Endothelial cell of umbilical vein (primary cell): ENCODE measurements at regions not wholly inside any gene's neighbourhood (a gene's known extent, or its start where the extent isn't known, plus 50 kb on each side); places are given as distances from the start of the nearest gene placed in this dataset.

Experiments used
- BruUV-seq: library from RNA; stranded (reverse); fragments of 400-500 nt; replicated peaks from 2 replicates; lab custom pipeline; 2021; lab: Mats Ljungman, UMichigan
- CTCF ChIA-PET: fragments of 300-600, 350-600 bp; sonication (Branson Sonifier 250); formaldehyde crosslinking; loops from one replicate; lab custom pipeline; 2021; ENCODE audit warnings: antibody characterized with exemption, inconsistent platforms; lab: Charles Lee
- POLR2A ChIA-PET: fragments of 300-600, 350-600 bp; sonication (Branson Sonifier 250); formaldehyde crosslinking; loops from one replicate; lab custom pipeline; 2021; ENCODE audit warnings: antibody characterized with exemption, inconsistent platforms; lab: Charles Lee
- DNase-seq: peaks from one replicate; pipeline ENCODE4 v3.0.0-alpha.2; 2011; ENCODE audit warnings: low read depth, low spot score
- FAIRE-seq: peaks from 2 replicates; lab custom pipeline; 2011; peaks lifted over from hg19 to GRCh38; lab: Jason Lieb, UNC
- H2AFZ ChIP-seq: 2 replicates; pipeline ENCODE4 v1.6.0; 2012; ENCODE audit warnings: low read depth, low read length, control low read depth, inconsistent platforms
- H3K27ac ChIP-seq: 2 replicates; pipeline ENCODE4 v1.5.1; 2011; ENCODE audit warnings: low read depth, mild to moderate bottlenecking, control low read depth, low read length, moderate library complexity; ENCODE audit not compliant: insufficient read depth
- H3K27me3 ChIP-seq, 2 experiments: 2 replicates each; pipeline versions ENCODE4 v1.6.0 to v1.6.1; 2011; ENCODE audit warnings: low read length in 2 of 2, mixed read lengths in 1 of 2; ENCODE audit not compliant: control insufficient read depth in 2 of 2, insufficient read depth in 2 of 2
- H3K36me3 ChIP-seq, 2 experiments: 2 replicates in 1 of 2; 3 replicates in 1 of 2; pipeline ENCODE4 v1.5.1; 2011; ENCODE audit warnings: low read length in 2 of 2, mild to moderate bottlenecking in 1 of 2, moderate library complexity in 1 of 2; ENCODE audit not compliant: control insufficient read depth in 2 of 2, insufficient read depth in 2 of 2; ENCODE audit errors: extremely low read depth in 1 of 2
- H3K4me1 ChIP-seq: 3 replicates; pipeline ENCODE4 v1.5.1; 2011; ENCODE audit warnings: mild to moderate bottlenecking, low read length; ENCODE audit not compliant: control insufficient read depth, insufficient read depth; ENCODE audit errors: extremely low read depth
- H3K4me2 ChIP-seq: 2 replicates; pipeline ENCODE4 v1.6.1; 2011; ENCODE audit warnings: low read length, control low read depth, mixed read lengths; ENCODE audit not compliant: insufficient read depth
- H3K4me3 ChIP-seq, 3 experiments: fragments of 200-600 bp in 1 of 3; sonication (generic), shearing (Covaris generic) in 1 of 3; replicated peaks in 1 of 3; 2 replicates each; pipeline ENCODE4 v1.5.1; 2011 to 2016; ENCODE audit warnings: control low read depth in 3 of 3, low read length in 3 of 3, mild to moderate bottlenecking in 2 of 3, inconsistent platforms in 1 of 3, low read depth in 1 of 3, moderate library complexity in 1 of 3; ENCODE audit not compliant: insufficient read depth in 1 of 3
- H3K79me2 ChIP-seq: 2 replicates; pipeline ENCODE4 v1.6.0; 2012; ENCODE audit warnings: low read length, inconsistent platforms; ENCODE audit not compliant: control insufficient read depth, insufficient read depth
- H3K9ac ChIP-seq: replicated peaks from 2 replicates; pipeline ENCODE3; 2011; ENCODE audit warnings: low read length, control low read depth; ENCODE audit not compliant: insufficient read depth; ENCODE audit errors: extremely low read depth
- H3K9me1 ChIP-seq: replicated peaks from 3 replicates; pipeline ENCODE4 v1.6.0; 2011; ENCODE audit warnings: mild to moderate bottlenecking, low read length; ENCODE audit not compliant: control insufficient read depth, insufficient read depth; ENCODE audit errors: extremely low read depth
- H3K9me3 ChIP-seq: replicated peaks from 2 replicates; pipeline ENCODE4 v1.5.1; 2012; ENCODE audit warnings: low read length, inconsistent platforms; ENCODE audit not compliant: control insufficient read depth, insufficient read depth
- H4K20me1 ChIP-seq: replicated peaks from 2 replicates; pipeline ENCODE3; 2011; ENCODE audit warnings: mild to moderate bottlenecking, low read length; ENCODE audit not compliant: control insufficient read depth, insufficient read depth; ENCODE audit errors: extremely low read depth
- EZH2 ChIP-seq: IDR thresholded peaks from 2 replicates; pipeline ENCODE4 v1.6.1; 2012; ENCODE audit warnings: borderline replicate concordance, low read depth, mild to moderate bottlenecking, moderate library complexity, low read length, inconsistent platforms; ENCODE audit not compliant: severe bottlenecking
- FOS ChIP-seq: IDR thresholded peaks from 2 replicates; pipeline ENCODE4 v1.6.1; 2011; ENCODE audit warnings: mild to moderate bottlenecking, low read length, moderate library complexity, borderline replicate concordance; ENCODE audit not compliant: insufficient read depth
- GATA2 ChIP-seq: IDR thresholded peaks from 2 replicates; pipeline ENCODE4 v1.7.0; 2011; ENCODE audit warnings: low read depth, mild to moderate bottlenecking, moderate library complexity, mixed read lengths, low read length; ENCODE audit not compliant: insufficient read length, insufficient read depth
- JUN ChIP-seq: IDR thresholded peaks from 2 replicates; pipeline ENCODE4 v1.6.1; 2011; ENCODE audit warnings: borderline replicate concordance, low read depth; ENCODE audit not compliant: insufficient read length, insufficient read depth
- MYC ChIP-seq: IDR thresholded peaks from one replicate; pipeline ENCODE4 v1.6.1; 2011; ENCODE audit warnings: mild to moderate bottlenecking, low read depth, low read length
- POLR2A ChIP-seq: IDR thresholded peaks from 2 replicates; pipeline ENCODE4 v1.6.1; 2012; ENCODE audit warnings: low read depth, mild to moderate bottlenecking, control low read depth, low read length
- POLR2AphosphoS5 ChIP-seq: IDR thresholded peaks from 2 replicates; pipeline ENCODE4 v1.6.1; 2012; ENCODE audit warnings: low read depth, mild to moderate bottlenecking, control low read depth, low read length, moderate library complexity; ENCODE audit not compliant: insufficient read depth
- dilution Hi-C: fragments of 300-500 bp; cut with MboI; formaldehyde crosslinking; loops from one replicate; pipeline ENCODE4 v1.15.0; 2019; ENCODE audit warnings: low sequenced_read_pairs; ENCODE audit not compliant: extremely low pct_ligation_motif_present
- intact Hi-C: fragments of 100-400 bp; cut with micrococcal nuclease; formaldehyde crosslinking; loops from one replicate; pipeline ENCODE4 v1.10.0; 2022
- TF ChIP-seq, protein P1 (sequence below): IDR thresholded peaks from 2 replicates; pipeline ENCODE4 v1.6.1; 2011; ENCODE audit not compliant: insufficient read depth, insufficient read length
- TF ChIP-seq, protein P2 (sequence below), 2 donors: IDR thresholded peaks; 1 replicate in 1 of 2; 2 replicates in 1 of 2; pipeline ENCODE4 v1.5.1; 2011; ENCODE audit warnings: low read length in 2 of 2, mild to moderate bottlenecking in 2 of 2, moderate library complexity in 2 of 2, control low read depth in 1 of 2, inconsistent platforms in 1 of 2, low read depth in 1 of 2; ENCODE audit not compliant: insufficient read depth in 1 of 2; ENCODE audit errors: extremely low read depth in 1 of 2

DNA sequence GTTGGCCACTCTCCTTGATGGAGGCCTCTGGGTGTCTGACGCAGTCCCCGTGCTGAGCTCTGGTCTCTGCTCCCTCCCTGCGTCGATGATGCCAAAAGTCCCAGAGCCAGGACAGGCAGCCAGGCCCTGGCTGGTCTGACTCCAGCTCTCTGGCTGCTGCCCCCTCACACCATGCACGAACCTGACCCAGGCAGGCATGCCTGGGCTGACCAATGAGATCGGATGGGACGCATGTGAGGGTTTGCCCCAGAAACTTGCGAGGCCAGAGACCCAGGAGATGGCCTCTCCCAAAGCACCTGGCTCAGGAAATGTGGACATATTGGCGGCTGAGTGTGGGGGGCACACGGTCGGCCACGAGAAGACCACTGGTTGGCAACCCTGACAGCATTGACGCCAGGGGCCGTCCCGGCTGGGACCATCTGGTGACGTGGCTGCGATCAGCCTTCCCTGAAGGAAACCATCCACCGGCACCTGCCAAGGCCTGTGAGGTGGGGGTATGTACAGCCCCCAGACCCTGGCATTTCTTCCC is 51.2 kb upstream of the FRMD1 start:
- H3K27me3 ChIP-seq = no peaks in the 10 kb centered on the region
- H3K9me3 ChIP-seq = no peaks in the 10 kb centered on the region
- H3K9ac ChIP-seq = no peak overlapping the region
- TF ChIP-seq, protein P1, sequence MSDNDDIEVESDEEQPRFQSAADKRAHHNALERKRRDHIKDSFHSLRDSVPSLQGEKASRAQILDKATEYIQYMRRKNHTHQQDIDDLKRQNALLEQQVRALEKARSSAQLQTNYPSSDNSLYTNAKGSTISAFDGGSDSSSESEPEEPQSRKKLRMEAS = no peak
- TF ChIP-seq EZH2 (no peak), JUN (no peak), POLR2A (no peak), POLR2AphosphoS5 (no peak), GATA2 (no peak), MYC (no peak), FOS (no peak)
- TF ChIP-seq, protein P2, sequence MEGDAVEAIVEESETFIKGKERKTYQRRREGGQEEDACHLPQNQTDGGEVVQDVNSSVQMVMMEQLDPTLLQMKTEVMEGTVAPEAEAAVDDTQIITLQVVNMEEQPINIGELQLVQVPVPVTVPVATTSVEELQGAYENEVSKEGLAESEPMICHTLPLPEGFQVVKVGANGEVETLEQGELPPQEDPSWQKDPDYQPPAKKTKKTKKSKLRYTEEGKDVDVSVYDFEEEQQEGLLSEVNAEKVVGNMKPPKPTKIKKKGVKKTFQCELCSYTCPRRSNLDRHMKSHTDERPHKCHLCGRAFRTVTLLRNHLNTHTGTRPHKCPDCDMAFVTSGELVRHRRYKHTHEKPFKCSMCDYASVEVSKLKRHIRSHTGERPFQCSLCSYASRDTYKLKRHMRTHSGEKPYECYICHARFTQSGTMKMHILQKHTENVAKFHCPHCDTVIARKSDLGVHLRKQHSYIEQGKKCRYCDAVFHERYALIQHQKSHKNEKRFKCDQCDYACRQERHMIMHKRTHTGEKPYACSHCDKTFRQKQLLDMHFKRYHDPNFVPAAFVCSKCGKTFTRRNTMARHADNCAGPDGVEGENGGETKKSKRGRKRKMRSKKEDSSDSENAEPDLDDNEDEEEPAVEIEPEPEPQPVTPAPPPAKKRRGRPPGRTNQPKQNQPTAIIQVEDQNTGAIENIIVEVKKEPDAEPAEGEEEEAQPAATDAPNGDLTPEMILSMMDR (IDR thresholded peaks at IDR 0.05; ENCODE audit: extremely low read depth in 1 of 2, insufficient read depth in 1 of 2, low read depth in 1 of 2, low read length in 2 of 2) = no peak
- FAIRE-seq (no peak), DNase-seq (no peak)
- dilution Hi-C loops = no loop called here
- H3K9me1 ChIP-seq = no peaks in the 10 kb centered on the region
- H3K27ac ChIP-seq = no peak overlapping the region
- H4K20me1 ChIP-seq = no peaks in the 10 kb centered on the region
- H3K4me2 ChIP-seq = no peak overlapping the region
- no TSS peak for BruUV-seq
- no peaks in the 10 kb centered on the region for H3K36me3 ChIP-seq
- H3K79me2 ChIP-seq = no peaks in the 10 kb centered on the region
- ChIA-PET CTCF (no interaction called here), POLR2A (no interaction called here)
- no peaks in the 10 kb centered on the region for H3K4me1 ChIP-seq
- H3K4me3 ChIP-seq = no peak overlapping the region
- no peak overlapping the region for H2AFZ ChIP-seq
- intact Hi-C loops = loop anchor here (5.0 kb wide), 2 partner anchors 78 to 148 kb away; no protein-coding TSS in a partner anchor
